B cell (primary cell): ENCODE measurements at regions not wholly inside any gene's neighbourhood (a gene's known extent, or its start where the extent isn't known, plus 50 kb on each side); places are given as distances from the start of the nearest gene placed in this dataset.

Source experiments
- CTCF ChIP-seq: fragments of 200-600 bp; IDR thresholded peaks from one replicate; pipeline ENCODE4 v1.8.0; 2022; ENCODE audit warnings: antibody characterized with exemption, mild to moderate bottlenecking
- EZH2 ChIP-seq: IDR thresholded peaks from 2 replicates; pipeline ENCODE4 v1.6.1; 2012; ENCODE audit warnings: borderline replicate concordance, low read depth, mild to moderate bottlenecking, moderate library complexity, low read length; ENCODE audit not compliant: insufficient read depth, poor library complexity, severe bottlenecking

DNA sequence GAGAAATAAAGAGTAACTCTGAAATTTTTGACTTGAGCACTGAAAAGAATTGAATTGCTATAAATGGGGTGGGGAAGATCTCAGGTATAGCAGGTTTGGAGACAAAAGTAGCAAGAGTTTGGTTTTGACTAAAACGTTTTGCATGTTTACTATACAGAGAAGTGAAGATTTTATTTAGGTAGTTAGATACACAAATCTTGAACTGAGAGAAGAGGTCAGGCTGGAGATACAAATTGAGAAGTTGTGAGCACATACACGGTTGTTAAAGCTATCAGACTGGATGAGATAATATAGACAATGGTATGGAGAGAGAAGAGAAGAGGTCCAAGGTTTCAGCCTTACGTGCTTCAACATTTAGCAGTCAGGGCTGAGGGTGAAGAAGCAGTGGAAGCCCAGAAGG lies 420.9 kb downstream of the FOXO1 start:
- TF ChIP-seq EZH2, result no peak
- TF ChIP-seq CTCF, result no peak
